ENCODE measurements at regions not wholly inside any gene's neighbourhood (a gene's known extent, or its start where the extent isn't known, plus 50 kb on each side); places are given as distances from the start of the nearest gene placed in this dataset.

- Histone ChIP-seq H3K4me1 (ENCODE audit: insufficient read depth, low read length, poor library complexity, severe bottlenecking) (no peaks in the 10 kb centered on the region), H3K4me2 (ENCODE audit: low read length) (no peak overlapping the region), H3K27ac (ENCODE audit: low read depth, low read length, poor library complexity, severe bottlenecking) (no peak overlapping the region), H3K4me3 (ENCODE audit: low read depth, low read length, poor library complexity, severe bottlenecking) (no peak overlapping the region), H3K9me3 (ENCODE audit: low read length) (no peaks in the 10 kb centered on the region), H3K9me2 (ENCODE audit: insufficient read depth, low read length) (no peaks in the 10 kb centered on the region), H4K20me1 (ENCODE audit: insufficient read depth, low read length) (no peaks in the 10 kb centered on the region), H3K79me2 (ENCODE audit: insufficient read depth, low read depth, low read length) (no peaks in the 10 kb centered on the region), H3K36me3 (ENCODE audit: insufficient read depth, low read length) (no peaks in the 10 kb centered on the region), H2AFZ (ENCODE audit: low read length) (no peak overlapping the region)
- intact Hi-C loops (cut with micrococcal nuclease; ENCODE audit: unreplicated experiment), result no loop called here
- DNase-seq (ENCODE audit: low spot score), result no peak
- ChIA-PET POLR2A (interaction anchor here (0.6 to 1.0 kb wide), 2 partner anchors 1317 to 1436 kb away, joined by 4 read pairs; no protein-coding TSS in a partner anchor), CTCF (ENCODE audit: unreplicated experiment) (no interaction called here)
- no TSS peak for BruUV-seq (replicated peaks)
- no peak for TF ChIP-seq EZH2phosphoT487 (IDR thresholded peaks at IDR 0.05; ENCODE audit: borderline replicate concordance, low read depth, low read length)
- TF ChIP-seq, protein P1, sequence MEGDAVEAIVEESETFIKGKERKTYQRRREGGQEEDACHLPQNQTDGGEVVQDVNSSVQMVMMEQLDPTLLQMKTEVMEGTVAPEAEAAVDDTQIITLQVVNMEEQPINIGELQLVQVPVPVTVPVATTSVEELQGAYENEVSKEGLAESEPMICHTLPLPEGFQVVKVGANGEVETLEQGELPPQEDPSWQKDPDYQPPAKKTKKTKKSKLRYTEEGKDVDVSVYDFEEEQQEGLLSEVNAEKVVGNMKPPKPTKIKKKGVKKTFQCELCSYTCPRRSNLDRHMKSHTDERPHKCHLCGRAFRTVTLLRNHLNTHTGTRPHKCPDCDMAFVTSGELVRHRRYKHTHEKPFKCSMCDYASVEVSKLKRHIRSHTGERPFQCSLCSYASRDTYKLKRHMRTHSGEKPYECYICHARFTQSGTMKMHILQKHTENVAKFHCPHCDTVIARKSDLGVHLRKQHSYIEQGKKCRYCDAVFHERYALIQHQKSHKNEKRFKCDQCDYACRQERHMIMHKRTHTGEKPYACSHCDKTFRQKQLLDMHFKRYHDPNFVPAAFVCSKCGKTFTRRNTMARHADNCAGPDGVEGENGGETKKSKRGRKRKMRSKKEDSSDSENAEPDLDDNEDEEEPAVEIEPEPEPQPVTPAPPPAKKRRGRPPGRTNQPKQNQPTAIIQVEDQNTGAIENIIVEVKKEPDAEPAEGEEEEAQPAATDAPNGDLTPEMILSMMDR (conservative IDR thresholded peaks at IDR 0.05; ENCODE audit: low read length), result no peak
These were observed 1064.0 kb upstream of the SEMA6A start for GRCh38 chr5:117638581-117638980.

DNA sequence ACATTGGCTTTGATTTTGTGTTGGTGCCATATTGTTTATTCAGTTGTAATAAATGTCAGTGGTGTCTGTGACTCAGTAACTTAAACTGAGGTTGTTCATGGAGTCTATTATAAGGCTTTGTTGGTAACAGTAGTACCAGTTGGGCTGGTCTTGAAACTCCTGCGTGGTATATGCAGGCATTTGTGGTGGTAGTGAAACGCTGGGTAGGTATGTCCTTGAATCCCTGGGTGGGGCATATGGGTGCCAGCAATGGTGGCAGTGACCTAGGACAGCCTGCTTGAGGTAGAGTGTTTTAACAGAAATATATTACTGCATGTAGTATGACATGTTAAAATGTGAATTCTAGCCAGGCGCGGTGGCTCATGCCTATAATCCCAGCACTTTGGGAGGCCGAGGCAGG lies 1058.5 kb upstream of the SEMA6A start:
- BruUV-seq (replicated peaks), result no TSS peak
- POLR2A ChIA-PET, result no interaction called here

GRCh38 chr5:117624201-117624600 lies 1049.6 kb upstream of the SEMA6A start:
- H3K4me1 ChIP-seq (ENCODE audit: insufficient read depth, low read length, poor library complexity, severe bottlenecking), result no peaks in the 10 kb centered on the region
- no peaks in the 10 kb centered on the region for H3K9me3 ChIP-seq (ENCODE audit: low read length)
- no peaks in the 10 kb centered on the region for H3K79me2 ChIP-seq (ENCODE audit: insufficient read depth, low read depth, low read length)
- no TSS peak for BruUV-seq (replicated peaks)
- H3K9me2 ChIP-seq (ENCODE audit: insufficient read depth, low read length), result no peaks in the 10 kb centered on the region
- H3K4me3 ChIP-seq (ENCODE audit: low read depth, low read length, poor library complexity, severe bottlenecking), result no peak overlapping the region
- H3K36me3 ChIP-seq (ENCODE audit: insufficient read depth, low read length), result no peaks in the 10 kb centered on the region
- H3K4me2 ChIP-seq (ENCODE audit: low read length), result no peak overlapping the region
- TF ChIP-seq, protein P1 (conservative IDR thresholded peaks at IDR 0.05; ENCODE audit: low read length), result no peak
- TF ChIP-seq EZH2phosphoT487 (IDR thresholded peaks at IDR 0.05; ENCODE audit: borderline replicate concordance, low read depth, low read length), result no peak
- POLR2A ChIA-PET, result interaction anchor here (0.7 kb wide), 2 partner anchors 64 to 234 kb away, joined by 3 read pairs; no protein-coding TSS in a partner anchor
- intact Hi-C loops (cut with micrococcal nuclease; ENCODE audit: unreplicated experiment), result no loop called here
- H4K20me1 ChIP-seq (ENCODE audit: insufficient read depth, low read length), result no peaks in the 10 kb centered on the region
- DNase-seq (ENCODE audit: low spot score), result no peak
- H2AFZ ChIP-seq (ENCODE audit: low read length), result no peak overlapping the region
- CTCF ChIA-PET (ENCODE audit: unreplicated experiment), result no interaction called here
- H3K27ac ChIP-seq (ENCODE audit: low read depth, low read length, poor library complexity, severe bottlenecking), result no peak overlapping the region

More for the DNA sequence above, 1058.5 kb upstream of the SEMA6A start:
- H3K9me2 ChIP-seq (ENCODE audit: insufficient read depth, low read length), result no peaks in the 10 kb centered on the region
- no peaks in the 10 kb centered on the region for H3K79me2 ChIP-seq (ENCODE audit: insufficient read depth, low read depth, low read length)
- H2AFZ ChIP-seq (ENCODE audit: low read length), result no peak overlapping the region
- no peak overlapping the region for H3K27ac ChIP-seq (ENCODE audit: low read depth, low read length, poor library complexity, severe bottlenecking)
- no peak overlapping the region for H3K4me3 ChIP-seq (ENCODE audit: low read depth, low read length, poor library complexity, severe bottlenecking)
- no peaks in the 10 kb centered on the region for H4K20me1 ChIP-seq (ENCODE audit: insufficient read depth, low read length)
- CTCF ChIA-PET (ENCODE audit: unreplicated experiment), result no interaction called here
- H3K4me1 ChIP-seq (ENCODE audit: insufficient read depth, low read length, poor library complexity, severe bottlenecking), result no peaks in the 10 kb centered on the region
- DNase-seq (ENCODE audit: low spot score), result no peak
- H3K36me3 ChIP-seq (ENCODE audit: insufficient read depth, low read length), result no peaks in the 10 kb centered on the region
- no peak overlapping the region for H3K4me2 ChIP-seq (ENCODE audit: low read length)
- intact Hi-C loops (cut with micrococcal nuclease; ENCODE audit: unreplicated experiment), result no loop called here
- no peak for TF ChIP-seq EZH2phosphoT487 (IDR thresholded peaks at IDR 0.05; ENCODE audit: borderline replicate concordance, low read depth, low read length)
- TF ChIP-seq, protein P1 (conservative IDR thresholded peaks at IDR 0.05; ENCODE audit: low read length), result no peak
- no peaks in the 10 kb centered on the region for H3K9me3 ChIP-seq (ENCODE audit: low read length)
